GM12874 (cell line): ENCODE measurements at regions not wholly inside any gene's neighbourhood (a gene's known extent, or its start where the extent isn't known, plus 50 kb on each side); places are given as distances from the start of the nearest gene placed in this dataset.

Experiments used
- CTCF ChIP-seq: IDR thresholded peaks from 2 replicates; pipeline ENCODE4 v1.5.1; 2011; ENCODE audit warnings: low read depth, mild to moderate bottlenecking, control low read depth, low read length, moderate library complexity; ENCODE audit not compliant: insufficient read depth

- no peak for TF ChIP-seq CTCF
These were observed 72.8 kb upstream of the PRR20G start for GRCh38 chr3:127360647-127361046.

DNA sequence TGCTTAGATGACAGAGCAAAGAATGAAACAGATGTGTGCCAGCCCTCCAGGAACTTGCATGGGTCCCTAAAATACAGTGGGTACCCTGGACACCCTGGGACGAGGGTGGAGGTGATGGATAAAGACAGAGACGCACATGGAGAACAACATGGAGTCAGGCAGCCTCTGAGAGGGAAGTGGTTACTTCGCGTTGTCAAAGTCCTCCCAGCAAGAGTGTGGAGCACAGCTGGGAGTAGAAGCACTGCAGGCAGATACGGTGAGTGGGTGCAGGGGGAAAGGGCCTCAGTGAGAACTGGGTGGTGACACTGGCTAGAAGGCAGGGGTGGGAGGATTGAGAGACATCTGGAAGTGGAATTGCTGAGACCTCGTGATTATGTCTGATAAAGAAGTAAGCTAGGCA lies 70.8 kb upstream of the PRR20G start:
- TF ChIP-seq CTCF: no peak

DNA sequence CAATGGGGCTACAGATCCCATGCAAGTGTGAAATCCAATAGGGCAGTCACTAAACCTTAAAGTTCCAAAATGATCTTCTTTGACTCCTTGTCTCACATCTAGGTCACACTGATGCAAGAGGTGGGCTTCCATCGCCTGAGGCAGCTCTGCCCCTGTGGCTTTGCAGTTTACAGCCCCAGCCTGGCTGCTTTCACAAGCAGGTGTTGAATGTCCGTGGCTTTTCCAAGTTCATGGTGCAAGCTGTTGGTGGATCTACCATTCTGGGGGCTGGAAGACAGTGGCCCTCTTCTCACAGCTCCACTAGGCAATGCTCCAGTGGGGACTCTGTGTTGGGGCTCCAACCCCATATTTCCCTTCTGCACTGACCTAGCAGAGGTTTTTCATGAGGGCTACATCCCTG lies 68.5 kb upstream of the PRR20G start:
- no peak for TF ChIP-seq CTCF

DNA sequence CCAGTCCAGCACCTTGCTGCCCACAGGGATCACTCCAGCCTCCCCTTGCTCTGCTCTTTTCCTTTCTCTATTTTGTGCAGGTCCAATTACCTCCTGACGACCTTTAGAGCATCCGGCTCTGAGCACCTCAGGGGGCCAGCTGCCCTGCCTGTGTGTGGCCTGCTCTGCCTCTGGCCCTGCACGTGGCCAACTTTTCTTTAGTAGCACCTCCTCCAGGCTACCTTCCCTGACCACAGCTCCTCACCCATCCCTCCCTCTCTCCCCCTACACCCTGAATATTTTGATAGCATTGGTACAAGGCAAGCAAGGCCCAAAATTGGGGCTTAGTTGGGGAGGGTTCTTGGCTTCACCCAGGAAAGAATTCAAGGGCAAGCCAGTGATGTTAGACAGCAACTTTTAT lies 66.9 kb upstream of the PRR20G start:
- TF ChIP-seq CTCF: no peak

DNA sequence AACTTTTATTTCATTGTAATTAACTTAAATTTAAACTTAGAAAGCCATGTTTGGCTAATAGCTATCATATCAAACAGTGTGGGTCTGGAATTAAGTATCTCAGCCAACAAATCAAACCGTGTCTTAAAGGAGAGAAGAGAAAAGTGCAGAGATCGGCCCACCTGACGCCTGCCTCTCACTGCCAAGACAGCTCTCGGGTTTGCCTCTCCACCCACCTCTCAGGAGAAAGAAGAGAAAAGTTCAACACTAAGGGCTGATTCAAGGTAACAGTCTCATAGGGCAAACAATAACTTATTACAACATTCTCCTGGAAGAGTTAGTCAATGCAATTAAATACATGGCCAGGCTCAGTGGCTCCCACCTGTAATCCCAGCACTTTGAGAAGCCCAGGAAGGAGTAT lies 64.8 kb upstream of the PRR20G start:
- TF ChIP-seq CTCF: no peak

DNA sequence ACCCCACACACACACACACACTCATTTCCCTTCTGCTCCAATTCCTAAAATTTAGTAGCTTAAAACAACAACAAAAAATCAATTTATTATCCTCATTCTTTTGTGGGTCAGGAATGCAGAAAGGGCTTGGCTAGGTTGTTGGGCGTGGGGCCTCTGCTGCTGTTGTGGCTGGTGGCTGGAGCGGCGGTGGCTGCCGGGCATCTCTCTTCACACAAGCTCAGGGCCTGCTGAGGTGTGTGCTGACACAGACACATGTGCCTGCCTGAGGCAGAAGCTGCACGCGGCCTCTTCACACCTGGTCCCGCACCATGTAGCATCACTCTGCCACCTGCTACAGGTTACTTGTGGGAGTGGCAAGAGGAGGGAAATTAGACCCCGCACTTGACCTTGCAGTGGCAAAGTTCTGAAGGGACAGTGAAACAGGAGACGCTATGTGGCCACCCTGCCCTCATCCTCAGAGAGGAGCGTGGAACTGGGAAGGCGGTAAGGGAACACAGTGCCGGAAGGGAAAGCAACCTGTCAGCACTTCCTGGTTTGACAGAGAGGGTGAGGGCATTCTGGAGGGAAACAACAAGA lies 64.0 kb upstream of the PRR20G start:
- TF ChIP-seq CTCF: no peak

DNA sequence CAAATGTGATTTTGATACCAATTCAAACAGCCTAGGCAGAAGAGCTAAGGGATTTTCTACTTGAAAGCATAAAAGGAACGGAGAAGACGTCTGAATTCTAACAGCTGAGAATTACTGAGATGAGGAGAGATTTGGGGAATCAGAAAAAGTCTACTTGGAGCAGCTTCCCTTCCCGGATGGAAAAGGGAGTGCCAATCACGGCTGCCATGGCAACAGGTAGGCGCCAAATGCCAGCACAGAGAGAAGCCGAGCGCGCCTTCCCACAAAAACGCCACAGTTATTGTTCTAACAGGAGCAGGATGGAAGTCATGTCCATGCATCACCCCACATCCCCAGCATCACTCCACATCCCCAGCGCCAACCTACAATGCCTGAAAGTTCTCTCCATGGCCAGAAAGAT lies 63.5 kb upstream of the PRR20G start:
- TF ChIP-seq CTCF: no peak
